AG04449 (cell line): ENCODE measurements at regions not wholly inside any gene's neighbourhood (a gene's known extent, or its start where the extent isn't known, plus 50 kb on each side); places are given as distances from the start of the nearest gene placed in this dataset.

Source experiments
- CTCF ChIA-PET: fragments of 350-600 bp; formaldehyde crosslinking; extraction: SDS; loops from one replicate; lab custom pipeline; 2021; ENCODE audit warnings: antibody characterized with exemption; lab: Yijun Ruan, JAX
- POLR2A ChIA-PET: fragments of 400-600, 350-600 bp; formaldehyde crosslinking; extraction: SDS; loops from one replicate; lab custom pipeline; 2020; ENCODE audit warnings: antibody characterized with exemption, inconsistent platforms; lab: Yijun Ruan, JAX
- DNase-seq: peaks from one replicate; pipeline ENCODE4 v3.0.0-alpha.2; 2010; ENCODE audit warnings: low read depth, low spot score
- H3K4me3 ChIP-seq: 2 replicates; pipeline ENCODE4 v1.5.1; 2011; ENCODE audit warnings: low read depth, mild to moderate bottlenecking, control low read depth, low read length
- CTCF ChIP-seq: IDR thresholded peaks from one replicate; pipeline ENCODE4 v1.5.1; 2011; ENCODE audit warnings: mild to moderate bottlenecking, moderate library complexity, low read length, control low read depth, inconsistent platforms; ENCODE audit not compliant: insufficient read depth; ENCODE audit errors: missing control alignments

- H3K4me3 ChIP-seq = no peak overlapping the region
- ChIA-PET CTCF (interaction anchor here (0.9 to 1.2 kb wide), 2 partner anchors 10 to 20 kb away, joined by 3 read pairs; no protein-coding TSS in a partner anchor), POLR2A (no interaction called here)
- DNase-seq = no peak
- TF ChIP-seq CTCF = no peak
These were observed 394.1 kb upstream of the SYT4 start for GRCh38 chr18:43671431-43671830.

- no peak for DNase-seq
- H3K4me3 ChIP-seq = no peak overlapping the region
- ChIA-PET CTCF (interaction anchor here (1.0 to 1.6 kb wide), 2 partner anchors 20 to 60 kb away, joined by 3 read pairs; no protein-coding TSS in a partner anchor), POLR2A (no interaction called here)
- TF ChIP-seq CTCF = no peak
These were observed 402.8 kb upstream of the SYT4 start for GRCh38 chr18:43680096-43680495.

GRCh38 chr18:43681661-43682060, 404.4 kb upstream of the SYT4 start:
- H3K4me3 ChIP-seq = no peak overlapping the region
- TF ChIP-seq CTCF = no peak
- no peak for DNase-seq
- POLR2A ChIA-PET = no interaction called here
- CTCF ChIA-PET = no interaction called here

- CTCF ChIA-PET = no interaction called here
- TF ChIP-seq CTCF = no peak
- no peak for DNase-seq
- POLR2A ChIA-PET = no interaction called here
- no peak overlapping the region for H3K4me3 ChIP-seq
These were observed 404.9 kb upstream of the SYT4 start for GRCh38 chr18:43682196-43682595.

- ChIA-PET POLR2A (no interaction called here), CTCF (no interaction called here)
- H3K4me3 ChIP-seq = no peak overlapping the region
- no peak for DNase-seq
- no peak for TF ChIP-seq CTCF
These were observed 409.4 kb upstream of the SYT4 start for GRCh38 chr18:43686709-43687108.

- peak; percentile 26 for DNase-seq
- ChIA-PET POLR2A (interaction anchor here (0.7 kb wide), 1 partner anchor 426 kb away, joined by 3 read pairs; no protein-coding TSS in a partner anchor), CTCF (no interaction called here)
These were observed 414.9 kb upstream of the SYT4 start for GRCh38 chr18:43692099-43692690.

More at GRCh38 chr18:43692099-43692690, 414.9 kb upstream of the SYT4 start:
- H3K4me3 ChIP-seq = no peak overlapping the region
- no peak for TF ChIP-seq CTCF
